Tibial artery (tissue), 4 donors: ENCODE measurements at regions not wholly inside any gene's neighbourhood (a gene's known extent, or its start where the extent isn't known, plus 50 kb on each side); places are given as distances from the start of the nearest gene placed in this dataset.

Experiments
- DNase-seq, 2 donors: peaks; one replicate each; pipeline ENCODE4 v3.0.0-alpha.2; 2019
- H3K27ac ChIP-seq, 2 donors: fragments of 200-600 bp; sonication (generic) in 1 of 2; 1 replicate in 1 of 2; 2 replicates in 1 of 2; pipeline ENCODE4 v1.5.1; 2018 to 2019; ENCODE audit warnings: mild to moderate bottlenecking in 1 of 2
- H3K27me3 ChIP-seq, 2 donors: fragments of 200-600 bp; sonication (generic) in 1 of 2; one replicate each; pipeline versions ENCODE4 v1.5.1 to v1.6.0; 2016 to 2019
- H3K36me3 ChIP-seq, 3 donors: fragments of 200-600 bp; sonication (generic) in 2 of 3; one replicate each; pipeline ENCODE4 v1.5.1; 2016 to 2019; ENCODE audit warnings: mild to moderate bottlenecking in 2 of 3
- H3K4me1 ChIP-seq, 4 donors: fragments of 200-600 bp; sonication (generic) in 2 of 4; 1 replicate in 3 of 4; 2 replicates in 1 of 4; pipeline ENCODE4 v1.5.1; 2016 to 2019
- H3K4me3 ChIP-seq, 2 donors: fragments of 200-600 bp; sonication (generic) in 1 of 2; 1 replicate in 1 of 2; 2 replicates in 1 of 2; pipeline ENCODE4 v1.5.1; 2018 to 2019; ENCODE audit warnings: mild to moderate bottlenecking in 2 of 2
- H3K9me3 ChIP-seq, 3 donors: fragments of 200-600 bp; sonication (generic) in 1 of 3; one replicate each; pipeline ENCODE4 v1.5.1; 2016 to 2019
- intact Hi-C: fragments of 100-400 bp; cut with DNase I; formaldehyde crosslinking; loops from one replicate; pipeline ENCODE4 v1.15.0; 2023; ENCODE audit warnings: low total_unique reads
- TF ChIP-seq, protein P1 (sequence below), 2 experiments: fragments of 200-600 bp in 1 of 2; fragments of 450-650 bp in 1 of 2; IDR thresholded peaks; one replicate each; pipeline ENCODE4 v1.5.1; 2017 to 2019; ENCODE audit warnings: antibody characterized with exemption in 2 of 2, mild to moderate bottlenecking in 1 of 2, moderate library complexity in 1 of 2

DNA sequence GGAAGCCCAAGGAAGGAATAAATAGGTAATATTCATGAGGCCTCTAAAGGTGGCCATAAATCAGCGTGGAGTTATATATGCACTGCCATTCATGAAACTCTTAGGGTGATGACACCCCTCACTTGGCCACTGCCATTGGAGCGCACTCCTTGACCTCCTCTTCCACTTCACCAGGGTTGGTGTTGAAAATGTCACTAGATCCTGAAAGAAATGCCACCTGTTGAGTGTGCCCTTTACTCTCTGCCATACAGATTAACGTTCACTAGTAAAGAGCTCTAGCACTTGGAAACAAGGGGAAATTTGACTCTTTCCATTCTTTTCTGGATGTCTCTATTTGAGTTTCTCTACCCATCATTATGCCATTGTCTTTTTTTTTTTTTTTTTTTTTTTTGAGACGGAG is 83.5 kb upstream of the GREM2 start:
- no peaks in the 10 kb centered on the region for H3K4me1 ChIP-seq
- TF ChIP-seq, protein P1, sequence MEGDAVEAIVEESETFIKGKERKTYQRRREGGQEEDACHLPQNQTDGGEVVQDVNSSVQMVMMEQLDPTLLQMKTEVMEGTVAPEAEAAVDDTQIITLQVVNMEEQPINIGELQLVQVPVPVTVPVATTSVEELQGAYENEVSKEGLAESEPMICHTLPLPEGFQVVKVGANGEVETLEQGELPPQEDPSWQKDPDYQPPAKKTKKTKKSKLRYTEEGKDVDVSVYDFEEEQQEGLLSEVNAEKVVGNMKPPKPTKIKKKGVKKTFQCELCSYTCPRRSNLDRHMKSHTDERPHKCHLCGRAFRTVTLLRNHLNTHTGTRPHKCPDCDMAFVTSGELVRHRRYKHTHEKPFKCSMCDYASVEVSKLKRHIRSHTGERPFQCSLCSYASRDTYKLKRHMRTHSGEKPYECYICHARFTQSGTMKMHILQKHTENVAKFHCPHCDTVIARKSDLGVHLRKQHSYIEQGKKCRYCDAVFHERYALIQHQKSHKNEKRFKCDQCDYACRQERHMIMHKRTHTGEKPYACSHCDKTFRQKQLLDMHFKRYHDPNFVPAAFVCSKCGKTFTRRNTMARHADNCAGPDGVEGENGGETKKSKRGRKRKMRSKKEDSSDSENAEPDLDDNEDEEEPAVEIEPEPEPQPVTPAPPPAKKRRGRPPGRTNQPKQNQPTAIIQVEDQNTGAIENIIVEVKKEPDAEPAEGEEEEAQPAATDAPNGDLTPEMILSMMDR (IDR thresholded peaks at IDR 0.05) = no peak
- DNase-seq = no peak
- H3K4me3 ChIP-seq = no peak overlapping the region
- intact Hi-C loops = no loop called here
- no peaks in the 10 kb centered on the region for H3K27me3 ChIP-seq
- no peaks in the 10 kb centered on the region for H3K9me3 ChIP-seq
- H3K36me3 ChIP-seq = no peaks in the 10 kb centered on the region
- no peak overlapping the region for H3K27ac ChIP-seq

DNA sequence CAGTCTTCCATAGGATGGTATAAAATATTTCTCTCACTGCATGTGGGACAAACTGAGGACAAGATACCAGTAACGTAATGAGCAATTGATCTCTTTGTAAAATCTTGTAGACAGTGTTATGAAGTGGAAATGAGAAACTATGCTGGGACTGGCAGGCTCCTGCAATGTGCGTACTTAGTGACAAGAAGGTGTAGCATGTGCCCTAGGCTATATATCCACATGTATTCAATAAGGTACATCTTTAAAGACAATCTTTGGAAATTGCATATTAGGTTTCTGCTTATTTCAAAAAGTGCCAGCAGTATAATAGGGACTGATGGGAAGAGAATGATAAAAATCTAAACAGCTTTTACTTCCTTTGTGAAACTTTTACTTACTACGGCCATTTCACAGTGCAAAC is 81.9 kb upstream of the GREM2 start:
- Histone ChIP-seq H3K4me3 (no peak overlapping the region), H3K27ac (no peak overlapping the region), H3K9me3 (no peaks in the 10 kb centered on the region), H3K4me1 (no peaks in the 10 kb centered on the region), H3K36me3 (no peaks in the 10 kb centered on the region), H3K27me3 (no peaks in the 10 kb centered on the region)
- intact Hi-C loops = no loop called here
- TF ChIP-seq, protein P1 (IDR thresholded peaks at IDR 0.05) = no peak
- DNase-seq = no peak

DNA sequence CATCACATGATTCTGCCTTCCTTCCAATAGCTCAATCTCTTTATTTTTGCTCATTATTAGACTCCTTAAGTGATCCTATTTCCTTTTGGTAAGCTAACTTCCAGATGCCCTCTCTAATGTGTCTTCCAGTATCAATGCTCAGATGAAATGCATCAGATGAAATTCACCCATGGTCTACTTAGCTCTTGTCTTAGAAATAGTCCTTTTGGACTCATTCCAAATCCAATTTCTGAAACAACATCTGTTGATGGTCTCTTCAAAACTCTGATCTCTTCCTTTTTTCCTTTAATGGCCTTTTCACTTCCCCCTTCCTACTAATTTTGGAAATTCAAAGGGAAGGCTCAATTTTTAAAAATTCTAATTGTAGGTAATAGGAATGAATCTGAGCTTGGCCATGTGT is 81.1 kb upstream of the GREM2 start:
- H3K4me1 ChIP-seq = no peaks in the 10 kb centered on the region
- no peak overlapping the region for H3K27ac ChIP-seq
- no peaks in the 10 kb centered on the region for H3K27me3 ChIP-seq
- intact Hi-C loops = no loop called here
- TF ChIP-seq, protein P1 (IDR thresholded peaks at IDR 0.05) = no peak
- no peak for DNase-seq
- H3K36me3 ChIP-seq = no peaks in the 10 kb centered on the region
- H3K4me3 ChIP-seq = no peak overlapping the region
- no peaks in the 10 kb centered on the region for H3K9me3 ChIP-seq

DNA sequence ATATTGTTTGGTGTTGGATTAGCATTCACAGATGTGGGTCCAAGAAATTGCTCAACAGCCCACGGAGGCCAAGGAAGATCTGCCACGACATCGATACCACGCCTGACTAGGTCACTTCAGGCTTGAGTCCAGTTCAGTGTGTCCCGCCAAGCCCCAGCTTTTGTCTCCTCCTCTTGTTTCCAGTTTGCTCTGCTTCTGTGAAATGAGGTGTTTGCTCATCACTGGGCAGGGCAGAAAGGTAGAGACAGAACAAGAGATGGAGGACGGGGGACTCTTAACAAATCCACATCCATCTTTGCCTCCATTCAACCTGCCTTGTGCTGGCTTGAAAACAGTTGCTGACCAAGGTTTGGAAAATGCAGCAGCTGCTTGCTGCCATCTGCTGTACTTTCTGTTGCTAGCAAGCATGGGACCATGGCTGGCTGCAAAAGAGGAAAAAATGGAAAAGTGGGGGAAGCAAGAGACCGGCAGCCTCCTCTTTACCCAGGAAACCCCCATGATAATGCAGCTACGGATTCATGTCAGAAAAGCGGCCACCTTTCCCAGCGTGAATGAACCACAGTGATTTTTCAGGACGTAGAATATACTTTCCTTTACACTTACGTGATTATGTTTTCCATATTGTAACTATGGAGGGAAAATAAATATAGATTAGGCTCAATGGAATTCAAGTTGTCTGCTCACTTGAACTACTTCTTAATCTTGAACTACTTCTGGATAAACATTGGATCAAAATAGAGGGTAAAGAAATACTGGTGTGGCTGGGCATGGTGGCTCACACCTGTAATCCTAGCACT is 80.2 kb upstream of the GREM2 start:
- Histone ChIP-seq H3K27ac (no peak overlapping the region), H3K4me3 (no peak overlapping the region), H3K27me3 (no peaks in the 10 kb centered on the region), H3K9me3 (no peaks in the 10 kb centered on the region), H3K4me1 (no peaks in the 10 kb centered on the region), H3K36me3 (no peaks in the 10 kb centered on the region)
- TF ChIP-seq, protein P1 (IDR thresholded peaks at IDR 0.05) = peak in 1 of 2 experiments; percentile 18
- intact Hi-C loops = no loop called here
- peak in 1 of 2 donors; percentile 42 for DNase-seq

DNA sequence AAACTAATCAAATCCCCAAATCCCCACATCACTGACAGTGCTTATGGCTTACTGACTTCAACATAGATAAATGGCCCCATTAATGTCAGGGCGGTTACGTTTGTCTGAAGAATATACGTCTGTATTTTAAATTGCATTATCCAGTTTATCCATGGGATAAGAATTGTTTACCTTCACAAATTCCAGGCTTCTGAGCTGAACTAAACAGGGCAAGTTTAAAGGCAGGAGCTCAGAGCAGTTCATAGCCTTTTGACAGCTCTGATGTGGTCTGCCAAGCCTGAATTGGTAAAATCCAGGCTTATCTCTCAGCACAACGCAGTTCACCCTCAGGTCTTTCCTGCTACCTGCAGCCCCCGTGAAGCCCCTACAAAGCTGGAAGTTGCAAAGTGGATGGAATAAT is 79.5 kb upstream of the GREM2 start:
- Histone ChIP-seq H3K27me3 (no peaks in the 10 kb centered on the region), H3K4me3 (no peak overlapping the region), H3K9me3 (no peaks in the 10 kb centered on the region), H3K36me3 (no peaks in the 10 kb centered on the region), H3K4me1 (no peaks in the 10 kb centered on the region), H3K27ac (no peak overlapping the region)
- TF ChIP-seq, protein P1 (IDR thresholded peaks at IDR 0.05) = no peak
- DNase-seq = no peak
- intact Hi-C loops = no loop called here
